ENCODE measurements at regions not wholly inside any gene's neighbourhood (a gene's known extent, or its start where the extent isn't known, plus 50 kb on each side); places are given as distances from the start of the nearest gene placed in this dataset.

DNA sequence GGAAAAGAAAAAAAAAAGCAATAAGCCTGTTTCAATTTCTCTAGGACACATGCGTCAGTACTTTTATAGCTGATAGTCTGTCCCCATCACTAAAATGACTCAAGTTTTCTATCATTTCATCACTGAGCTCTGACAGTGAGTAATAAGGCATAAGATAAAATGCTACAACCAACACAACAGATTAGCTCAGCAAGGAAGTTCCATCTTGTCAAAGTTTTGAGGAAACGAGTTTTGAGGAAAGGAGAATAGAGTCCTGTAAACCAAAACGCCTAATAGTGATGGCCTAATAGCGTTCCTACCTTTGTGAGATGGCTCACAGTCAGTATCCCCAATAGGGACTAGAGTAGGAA, 145.1 kb downstream of the LACC1 start:
- no peaks in the 10 kb centered on the region for H3K27me3 Mint-ChIP-seq (ENCODE audit: insufficient read depth, low read depth, poor library complexity)
- Histone ChIP-seq H3F3A (replicated peaks; ENCODE audit: low read depth) (no peaks in the 10 kb centered on the region), H3K4me3 (no peak overlapping the region), H3K4me2 (no peak overlapping the region), H4K20me1 (replicated peaks; ENCODE audit: insufficient read depth) (no peaks in the 10 kb centered on the region), H3K36me3 (ENCODE audit: insufficient read depth) (no peaks in the 10 kb centered on the region), H3K27me3 (ENCODE audit: insufficient read depth) (no peaks in the 10 kb centered on the region), H3K27ac (ENCODE audit: low read depth) (no peak overlapping the region), H3K4me1 (ENCODE audit: insufficient read depth) (no peaks in the 10 kb centered on the region), H2AFZ (no peak overlapping the region), H3K79me2 (replicated peaks; ENCODE audit: insufficient read depth) (no peaks in the 10 kb centered on the region), H3K9me2 (ENCODE audit: insufficient read depth) (no peaks in the 10 kb centered on the region)
- no peaks in the 10 kb centered on the region for H3K4me1 Mint-ChIP-seq
- no peaks in the 10 kb centered on the region for H3K36me3 Mint-ChIP-seq (ENCODE audit: low read depth)
- H3K27ac Mint-ChIP-seq: no peak overlapping the region
- no peaks in the 10 kb centered on the region for H3K9me3 Mint-ChIP-seq
- no peak for DNase-seq (ENCODE audit: low spot score)
- no peak overlapping the region for H3K4me3 Mint-ChIP-seq
- ATAC-seq: no peak
- TF ChIP-seq POLR2AphosphoS5 (IDR thresholded peaks at IDR 0.05; ENCODE audit: low read depth) (no peak), EZH2 (IDR thresholded peaks at IDR 0.05; ENCODE audit: low read depth, unreplicated experiment) (no peak), CREB1 (CRISPR knock-in tag; IDR thresholded peaks at IDR 0.05; ENCODE audit: low read depth) (no peak), NANOG (IDR thresholded peaks at IDR 0.05; ENCODE audit: borderline replicate concordance) (no peak), ZNF114 (CRISPR knock-in tag; IDR thresholded peaks at IDR 0.05) (no peak)
- TF ChIP-seq, protein P1, sequence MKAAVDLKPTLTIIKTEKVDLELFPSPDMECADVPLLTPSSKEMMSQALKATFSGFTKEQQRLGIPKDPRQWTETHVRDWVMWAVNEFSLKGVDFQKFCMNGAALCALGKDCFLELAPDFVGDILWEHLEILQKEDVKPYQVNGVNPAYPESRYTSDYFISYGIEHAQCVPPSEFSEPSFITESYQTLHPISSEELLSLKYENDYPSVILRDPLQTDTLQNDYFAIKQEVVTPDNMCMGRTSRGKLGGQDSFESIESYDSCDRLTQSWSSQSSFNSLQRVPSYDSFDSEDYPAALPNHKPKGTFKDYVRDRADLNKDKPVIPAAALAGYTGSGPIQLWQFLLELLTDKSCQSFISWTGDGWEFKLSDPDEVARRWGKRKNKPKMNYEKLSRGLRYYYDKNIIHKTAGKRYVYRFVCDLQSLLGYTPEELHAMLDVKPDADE (IDR thresholded peaks at IDR 0.05): no peak

- DNase-seq (ENCODE audit: low spot score): peak; percentile 13
- H3K4me3 Mint-ChIP-seq: no peak overlapping the region
- H3F3A ChIP-seq (replicated peaks; ENCODE audit: low read depth): no peaks in the 10 kb centered on the region
- H3K36me3 Mint-ChIP-seq (ENCODE audit: low read depth): no peaks in the 10 kb centered on the region
- no peaks in the 10 kb centered on the region for H4K20me1 ChIP-seq (replicated peaks; ENCODE audit: insufficient read depth)
- no peak overlapping the region for H3K4me2 ChIP-seq
- H3K9me3 Mint-ChIP-seq: no peaks in the 10 kb centered on the region
- H3K79me2 ChIP-seq (replicated peaks; ENCODE audit: insufficient read depth): no peaks in the 10 kb centered on the region
- H3K4me1 Mint-ChIP-seq: no peaks in the 10 kb centered on the region
- H3K27me3 Mint-ChIP-seq (ENCODE audit: insufficient read depth, low read depth, poor library complexity): no peaks in the 10 kb centered on the region
- H2AFZ ChIP-seq: no peak overlapping the region
- no peaks in the 10 kb centered on the region for H3K27me3 ChIP-seq (ENCODE audit: insufficient read depth)
- no peak overlapping the region for H3K27ac Mint-ChIP-seq
- H3K4me3 ChIP-seq: no peak overlapping the region
- peak in 1 of 2 experiments; percentile 30; a peak in 1 of 4 replicates for TF ChIP-seq CTCF (conservative IDR thresholded peaks at IDR 0.05; ENCODE audit: low read depth in 2 of 2)
- TF ChIP-seq EZH2 (IDR thresholded peaks at IDR 0.05; ENCODE audit: low read depth, unreplicated experiment): no peak
- no peak for TF ChIP-seq REST (IDR thresholded peaks at IDR 0.05; ENCODE audit: unreplicated experiment)
- TF ChIP-seq STAT1 (IDR thresholded peaks at IDR 0.05; ENCODE audit: unreplicated experiment): no peak
- no peak for ATAC-seq
- no peaks in the 10 kb centered on the region for H3K36me3 ChIP-seq (ENCODE audit: insufficient read depth)
- no peaks in the 10 kb centered on the region for H3K4me1 ChIP-seq (ENCODE audit: insufficient read depth)
- H3K9me2 ChIP-seq (ENCODE audit: insufficient read depth): peaks cover 13% of the 10 kb centered on the region; the same call in 1 of the 2 replicates
- no peak overlapping the region for H3K27ac ChIP-seq (ENCODE audit: low read depth)
Observed at GRCh38 chr13:44026194-44026593, 146.5 kb downstream of the LACC1 start.
